CD4-positive, alpha-beta memory T cell (primary cell): ENCODE measurements at regions not wholly inside any gene's neighbourhood (a gene's known extent, or its start where the extent isn't known, plus 50 kb on each side); places are given as distances from the start of the nearest gene placed in this dataset.

ENCODE experiments used
- CTCF ChIA-PET: fragments of 350-600 bp; sonication (Branson Sonifier 250); formaldehyde crosslinking; loops from one replicate; lab custom pipeline; 2021; ENCODE audit warnings: inconsistent platforms; ENCODE audit not compliant: partially characterized antibody; lab: Charles Lee
- POLR2A ChIA-PET: fragments of 350-600 bp; sonication (Branson Sonifier 250); formaldehyde crosslinking; loops from one replicate; lab custom pipeline; 2021; ENCODE audit not compliant: partially characterized antibody; lab: Charles Lee
- DNase-seq, 5 donors: peaks; one replicate each; pipeline versions ENCODE4 v3.0.0 to v3.0.0-alpha.2; 2020 to 2022; ENCODE audit warnings: mixed read lengths in 1 of 5
- H3K27ac ChIP-seq: one replicate; pipeline ENCODE4 v1.7.0; 2013; ENCODE audit warnings: low read depth, low read length
- H3K27me3 ChIP-seq: 2 replicates; pipeline ENCODE4 v1.7.0; 2013; ENCODE audit warnings: mild to moderate bottlenecking, low read length, moderate library complexity; ENCODE audit not compliant: insufficient read depth
- H3K36me3 ChIP-seq: 2 replicates; pipeline ENCODE4 v1.7.0; 2013; ENCODE audit warnings: mild to moderate bottlenecking, low read length, moderate library complexity; ENCODE audit not compliant: insufficient read depth
- H3K4me1 ChIP-seq: 2 replicates; pipeline ENCODE4 v1.7.0; 2013; ENCODE audit warnings: mild to moderate bottlenecking, low read length, moderate library complexity; ENCODE audit not compliant: insufficient read depth
- H3K4me3 ChIP-seq, 2 donors: one replicate each; pipeline ENCODE4 v1.7.0; 2013; ENCODE audit warnings: low read length in 2 of 2, mild to moderate bottlenecking in 1 of 2
- H3K9me3 ChIP-seq, 2 donors: one replicate each; pipeline ENCODE4 v1.7.0; 2013; ENCODE audit warnings: low read length in 2 of 2, control low read depth in 1 of 2; ENCODE audit not compliant: control insufficient read depth in 1 of 2
- H3K27ac Mint-ChIP-seq, 7 donors: one replicate each; pipeline ENCODE4 v1.8.0; 2020 to 2021; ENCODE audit warnings: mixed read lengths in 7 of 7, mild to moderate bottlenecking in 6 of 7, inconsistent platforms in 3 of 7, moderate library complexity in 3 of 7
- H3K27me3 Mint-ChIP-seq, 2 donors: one replicate each; pipeline ENCODE4 v1.8.0; 2020 to 2021; ENCODE audit warnings: mixed read lengths in 2 of 2
- H3K36me3 Mint-ChIP-seq, 2 donors: one replicate each; pipeline ENCODE4 v1.8.0; 2020 to 2021; ENCODE audit warnings: mixed read lengths in 2 of 2, inconsistent platforms in 1 of 2, mild to moderate bottlenecking in 1 of 2
- H3K4me1 Mint-ChIP-seq, 4 donors: one replicate each; pipeline ENCODE4 v1.8.0; 2020 to 2021; ENCODE audit warnings: mixed read lengths in 4 of 4, mild to moderate bottlenecking in 1 of 4
- H3K4me3 Mint-ChIP-seq, 8 donors: one replicate each; pipeline ENCODE4 v1.8.0; 2020 to 2021; ENCODE audit warnings: mixed read lengths in 8 of 8, mild to moderate bottlenecking in 7 of 8, moderate library complexity in 6 of 8, inconsistent platforms in 3 of 8
- H3K9me3 Mint-ChIP-seq, 8 donors: one replicate each; pipeline ENCODE4 v1.8.0; 2020 to 2021; ENCODE audit warnings: mixed read lengths in 8 of 8, mild to moderate bottlenecking in 5 of 8, inconsistent platforms in 3 of 8, moderate library complexity in 1 of 8
- intact Hi-C: fragments of 100-400 bp; cut with micrococcal nuclease; formaldehyde crosslinking; loops from one replicate; pipeline ENCODE4 v1.15.1; 2023

GRCh38 chr22:48699511-48699910 is 1128.2 kb downstream of the BRD1 start:
- no peak overlapping the region for H3K27ac ChIP-seq
- no peak overlapping the region for H3K4me3 Mint-ChIP-seq
- DNase-seq: no peak
- H3K27me3 Mint-ChIP-seq: no peaks in the 10 kb centered on the region
- no peaks in the 10 kb centered on the region for H3K36me3 Mint-ChIP-seq
- H3K9me3 Mint-ChIP-seq: no peaks in the 10 kb centered on the region
- ChIA-PET CTCF (no interaction called here), POLR2A (no interaction called here)
- H3K27ac Mint-ChIP-seq: no peak overlapping the region
- intact Hi-C loops: no loop called here
- no peaks in the 10 kb centered on the region for H3K36me3 ChIP-seq
- no peaks in the 10 kb centered on the region for H3K4me1 ChIP-seq
- no peaks in the 10 kb centered on the region for H3K4me1 Mint-ChIP-seq
- H3K4me3 ChIP-seq: no peak overlapping the region
- no peaks in the 10 kb centered on the region for H3K27me3 ChIP-seq
- no peaks in the 10 kb centered on the region for H3K9me3 ChIP-seq

- intact Hi-C loops: no loop called here
- Histone ChIP-seq H3K9me3 (no peaks in the 10 kb centered on the region), H3K4me3 (no peak overlapping the region), H3K27ac (no peak overlapping the region), H3K36me3 (no peaks in the 10 kb centered on the region), H3K27me3 (no peaks in the 10 kb centered on the region), H3K4me1 (no peaks in the 10 kb centered on the region)
- CTCF ChIA-PET: no interaction called here
- H3K9me3 Mint-ChIP-seq: no peaks in the 10 kb centered on the region
- H3K4me3 Mint-ChIP-seq: no peak overlapping the region
- no peak overlapping the region for H3K27ac Mint-ChIP-seq
- H3K27me3 Mint-ChIP-seq: no peaks in the 10 kb centered on the region
- no peaks in the 10 kb centered on the region for H3K4me1 Mint-ChIP-seq
- POLR2A ChIA-PET: no interaction called here
- no peaks in the 10 kb centered on the region for H3K36me3 Mint-ChIP-seq
- no peak for DNase-seq
Observed at GRCh38 chr22:48698618-48699017, 1129.1 kb downstream of the BRD1 start.

GRCh38 chr22:48697694-48698276 is 1129.9 kb downstream of the BRD1 start:
- Histone ChIP-seq H3K4me3 (no peak overlapping the region), H3K4me1 (no peaks in the 10 kb centered on the region), H3K27ac (no peak overlapping the region), H3K36me3 (no peaks in the 10 kb centered on the region), H3K27me3 (no peaks in the 10 kb centered on the region), H3K9me3 (no peaks in the 10 kb centered on the region)
- CTCF ChIA-PET: no interaction called here
- Mint-ChIP-seq H3K27me3 (no peaks in the 10 kb centered on the region), H3K9me3 (no peaks in the 10 kb centered on the region), H3K27ac (no peak overlapping the region), H3K4me1 (no peaks in the 10 kb centered on the region), H3K36me3 (no peaks in the 10 kb centered on the region), H3K4me3 (no peak overlapping the region)
- no peak for DNase-seq
- POLR2A ChIA-PET: no interaction called here
- intact Hi-C loops: no loop called here

- H3K9me3 ChIP-seq: no peaks in the 10 kb centered on the region
- no peak for DNase-seq
- H3K4me1 ChIP-seq: no peaks in the 10 kb centered on the region
- no peaks in the 10 kb centered on the region for H3K9me3 Mint-ChIP-seq
- no peak overlapping the region for H3K4me3 ChIP-seq
- H3K27ac Mint-ChIP-seq: no peak overlapping the region
- no peak overlapping the region for H3K4me3 Mint-ChIP-seq
- ChIA-PET CTCF (no interaction called here), POLR2A (no interaction called here)
- no peaks in the 10 kb centered on the region for H3K27me3 Mint-ChIP-seq
- no peaks in the 10 kb centered on the region for H3K4me1 Mint-ChIP-seq
- H3K27ac ChIP-seq: no peak overlapping the region
- no peaks in the 10 kb centered on the region for H3K36me3 Mint-ChIP-seq
- H3K36me3 ChIP-seq: no peaks in the 10 kb centered on the region
- H3K27me3 ChIP-seq: no peaks in the 10 kb centered on the region
- intact Hi-C loops: no loop called here
Observed at GRCh38 chr22:48697223-48697622, 1130.5 kb downstream of the BRD1 start.

- Mint-ChIP-seq H3K4me1 (no peaks in the 10 kb centered on the region), H3K27me3 (no peaks in the 10 kb centered on the region), H3K36me3 (no peaks in the 10 kb centered on the region), H3K27ac (no peak overlapping the region), H3K9me3 (peaks cover 0 to under 1% (median 0%) of the 10 kb centered on the region in 8 donors), H3K4me3 (no peak overlapping the region)
- intact Hi-C loops: no loop called here
- Histone ChIP-seq H3K36me3 (no peaks in the 10 kb centered on the region), H3K9me3 (no peaks in the 10 kb centered on the region), H3K4me1 (no peaks in the 10 kb centered on the region), H3K4me3 (no peak overlapping the region), H3K27me3 (no peaks in the 10 kb centered on the region), H3K27ac (no peak overlapping the region)
- POLR2A ChIA-PET: no interaction called here
- DNase-seq: no peak
- CTCF ChIA-PET: no interaction called here
Observed at GRCh38 chr22:48696371-48696770, 1131.3 kb downstream of the BRD1 start.

- POLR2A ChIA-PET: no interaction called here
Observed at GRCh38 chr22:48695731-48696305, 1131.9 kb downstream of the BRD1 start.

GRCh38 chr22:48695251-48695650 is 1132.4 kb downstream of the BRD1 start:
- Histone ChIP-seq H3K36me3 (no peaks in the 10 kb centered on the region), H3K27me3 (no peaks in the 10 kb centered on the region), H3K4me1 (no peaks in the 10 kb centered on the region), H3K27ac (no peak overlapping the region), H3K4me3 (no peak overlapping the region), H3K9me3 (no peaks in the 10 kb centered on the region)
- peaks cover 0 to 3% (median 0%) of the 10 kb centered on the region in 8 donors for H3K9me3 Mint-ChIP-seq
- H3K36me3 Mint-ChIP-seq: no peaks in the 10 kb centered on the region
- no peak overlapping the region for H3K27ac Mint-ChIP-seq
- no peaks in the 10 kb centered on the region for H3K27me3 Mint-ChIP-seq
- intact Hi-C loops: no loop called here
- no peak for DNase-seq
- CTCF ChIA-PET: no interaction called here
- no peak overlapping the region for H3K4me3 Mint-ChIP-seq
- no peaks in the 10 kb centered on the region for H3K4me1 Mint-ChIP-seq
- POLR2A ChIA-PET: no interaction called here

More at GRCh38 chr22:48695731-48696305, 1131.9 kb downstream of the BRD1 start:
- H3K9me3 Mint-ChIP-seq: peaks cover 0 to 3% (median 0%) of the 10 kb centered on the region in 8 donors
- H3K4me3 Mint-ChIP-seq: no peak overlapping the region
- no peaks in the 10 kb centered on the region for H3K36me3 Mint-ChIP-seq
- H3K27ac Mint-ChIP-seq: no peak overlapping the region
- H3K27me3 ChIP-seq: no peaks in the 10 kb centered on the region
- no peaks in the 10 kb centered on the region for H3K9me3 ChIP-seq
- no peaks in the 10 kb centered on the region for H3K4me1 Mint-ChIP-seq
- no peak overlapping the region for H3K4me3 ChIP-seq
- no peaks in the 10 kb centered on the region for H3K27me3 Mint-ChIP-seq
- H3K36me3 ChIP-seq: no peaks in the 10 kb centered on the region
- H3K27ac ChIP-seq: no peak overlapping the region
- H3K4me1 ChIP-seq: no peaks in the 10 kb centered on the region
- intact Hi-C loops: no loop called here
- CTCF ChIA-PET: no interaction called here
- no peak for DNase-seq
